ENCODE measurements at regions not wholly inside any gene's neighbourhood (a gene's known extent, or its start where the extent isn't known, plus 50 kb on each side); places are given as distances from the start of the nearest gene placed in this dataset.

DNA sequence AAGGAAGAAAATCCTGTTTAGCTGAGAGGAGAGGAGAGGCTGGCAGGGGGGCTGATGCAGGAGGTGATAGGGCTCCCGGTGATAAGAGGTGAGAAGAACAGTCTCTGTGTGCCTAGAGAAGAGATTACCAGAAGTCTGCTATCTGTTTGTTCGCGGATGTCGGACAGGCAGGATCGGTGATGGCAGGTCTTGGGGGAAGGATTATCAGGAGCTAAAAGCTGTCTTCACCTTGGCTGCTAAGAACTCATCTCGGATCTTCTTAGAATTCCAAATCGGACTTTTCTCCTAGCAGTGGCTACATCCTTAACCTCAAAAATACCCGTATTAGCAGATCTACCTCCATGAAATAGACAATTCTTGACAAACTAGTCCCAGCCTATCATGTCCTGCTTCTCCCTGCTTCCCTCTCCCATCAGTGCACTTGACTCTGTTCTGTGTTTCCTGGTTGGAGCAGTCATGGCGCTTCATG, 282.1 kb upstream of the TRIB2 start:
- TF ChIP-seq, protein P1, sequence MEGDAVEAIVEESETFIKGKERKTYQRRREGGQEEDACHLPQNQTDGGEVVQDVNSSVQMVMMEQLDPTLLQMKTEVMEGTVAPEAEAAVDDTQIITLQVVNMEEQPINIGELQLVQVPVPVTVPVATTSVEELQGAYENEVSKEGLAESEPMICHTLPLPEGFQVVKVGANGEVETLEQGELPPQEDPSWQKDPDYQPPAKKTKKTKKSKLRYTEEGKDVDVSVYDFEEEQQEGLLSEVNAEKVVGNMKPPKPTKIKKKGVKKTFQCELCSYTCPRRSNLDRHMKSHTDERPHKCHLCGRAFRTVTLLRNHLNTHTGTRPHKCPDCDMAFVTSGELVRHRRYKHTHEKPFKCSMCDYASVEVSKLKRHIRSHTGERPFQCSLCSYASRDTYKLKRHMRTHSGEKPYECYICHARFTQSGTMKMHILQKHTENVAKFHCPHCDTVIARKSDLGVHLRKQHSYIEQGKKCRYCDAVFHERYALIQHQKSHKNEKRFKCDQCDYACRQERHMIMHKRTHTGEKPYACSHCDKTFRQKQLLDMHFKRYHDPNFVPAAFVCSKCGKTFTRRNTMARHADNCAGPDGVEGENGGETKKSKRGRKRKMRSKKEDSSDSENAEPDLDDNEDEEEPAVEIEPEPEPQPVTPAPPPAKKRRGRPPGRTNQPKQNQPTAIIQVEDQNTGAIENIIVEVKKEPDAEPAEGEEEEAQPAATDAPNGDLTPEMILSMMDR (IDR thresholded peaks at IDR 0.05): no peak
- TF ChIP-seq POLR2A (IDR thresholded peaks at IDR 0.05): no peak

Data from tibial nerve (tissue), 3 donors.